Pancreas (tissue), 10 donors: ENCODE measurements at regions not wholly inside any gene's neighbourhood (a gene's known extent, or its start where the extent isn't known, plus 50 kb on each side); places are given as distances from the start of the nearest gene placed in this dataset.

Source experiments
- ATAC-seq, 4 donors: fragments of 200-7000 bp; cut with Tn5 transposase; one replicate each; pipeline versions ENCODE4 v1.8.0 to v1.9.1; 2020; ENCODE audit warnings: mild to moderate bottlenecking in 4 of 4, moderate library complexity in 4 of 4
- DNase-seq, 6 donors: peaks; one replicate each; pipeline ENCODE4 v3.0.0-alpha.2; 2020
- FAIRE-seq: peaks from 2 replicates; lab custom pipeline; 2012; peaks lifted over from hg19 to GRCh38; lab: Jason Lieb, UNC
- H3K27ac ChIP-seq, 4 donors: fragments of 200-600 bp; sonication (generic); 1 replicate in 3 of 4; 2 replicates in 1 of 4; pipeline versions ENCODE4 v1.5.0 to v1.8.0; 2020
- H3K27me3 ChIP-seq, 4 donors: fragments of 200-600 bp; one replicate each; pipeline ENCODE4 v1.8.0; 2021
- H3K36me3 ChIP-seq, 3 donors: fragments of 200-600 bp; sonication (generic) in 1 of 3; one replicate each; pipeline versions ENCODE4 v1.5.0 to v1.8.0; 2020 to 2021
- H3K4me1 ChIP-seq, 3 donors: fragments of 200-600 bp; one replicate each; pipeline ENCODE4 v1.8.0; 2021
- H3K4me3 ChIP-seq, 4 donors: fragments of 200-600 bp; sonication (generic) in 2 of 4; one replicate each; pipeline versions ENCODE4 v1.5.0 to v1.8.0; 2020 to 2021
- H3K9me3 ChIP-seq, 4 donors: fragments of 200-600 bp; one replicate each; pipeline ENCODE4 v1.8.0; 2021
- WGBS, 2 donors: extraction: QIAGEN DNeasy Blood & Tissue Kit; methylation state at CpG; one replicate each; pipeline ENCODE4 v1.1.7; 2013; 5-methylcytosine and 5-hydroxymethylcytosine counted together
- intact Hi-C, 3 donors: fragments of 100-400 bp; cut with DNase I; formaldehyde crosslinking; loops; one replicate each; pipeline versions ENCODE4 v1.11.1 to v1.14.2; 2022
- TF ChIP-seq, protein P1 (sequence below), 4 donors: fragments of 200-600 bp; sonication (generic) in 3 of 4; IDR thresholded peaks; one replicate each; pipeline versions ENCODE4 v1.5.0 to v1.8.0; 2021; ENCODE audit warnings: antibody characterized with exemption in 4 of 4
- donor health status: healthy with polysubstance abuse.
- donor health status: DM: no; HTN: no; CAD: no; lungs with moderate emphysema.
- donor health status: DM: no; HTN: no; CAD: no.
- donor health status: control.
- donor health status: control.
- donor health status: Bipolar disorder and iron deficiency.
- donor health status: DM: yes; HTN: yes; CAD: no.
- donor health status: DM: no; HTN: no; CAD: no.
- donor health status: DM: no; HTN: no; CAD: no.
- donor health status: DM: yes; HTN: yes; CAD: no.

GRCh38 chr18:45334191-45334590 lies 281.1 kb upstream of the SLC14A2 start:
- Histone ChIP-seq H3K27me3 (no peaks in the 10 kb centered on the region), H3K9me3 (no peaks in the 10 kb centered on the region), H3K4me3 (no peak overlapping the region), H3K36me3 (no peaks in the 10 kb centered on the region), H3K27ac (no peak overlapping the region), H3K4me1 (no peaks in the 10 kb centered on the region)
- peak in 2 of 4 donors; percentile 45 to 46 for ATAC-seq
- FAIRE-seq, result no peak
- TF ChIP-seq, protein P1, sequence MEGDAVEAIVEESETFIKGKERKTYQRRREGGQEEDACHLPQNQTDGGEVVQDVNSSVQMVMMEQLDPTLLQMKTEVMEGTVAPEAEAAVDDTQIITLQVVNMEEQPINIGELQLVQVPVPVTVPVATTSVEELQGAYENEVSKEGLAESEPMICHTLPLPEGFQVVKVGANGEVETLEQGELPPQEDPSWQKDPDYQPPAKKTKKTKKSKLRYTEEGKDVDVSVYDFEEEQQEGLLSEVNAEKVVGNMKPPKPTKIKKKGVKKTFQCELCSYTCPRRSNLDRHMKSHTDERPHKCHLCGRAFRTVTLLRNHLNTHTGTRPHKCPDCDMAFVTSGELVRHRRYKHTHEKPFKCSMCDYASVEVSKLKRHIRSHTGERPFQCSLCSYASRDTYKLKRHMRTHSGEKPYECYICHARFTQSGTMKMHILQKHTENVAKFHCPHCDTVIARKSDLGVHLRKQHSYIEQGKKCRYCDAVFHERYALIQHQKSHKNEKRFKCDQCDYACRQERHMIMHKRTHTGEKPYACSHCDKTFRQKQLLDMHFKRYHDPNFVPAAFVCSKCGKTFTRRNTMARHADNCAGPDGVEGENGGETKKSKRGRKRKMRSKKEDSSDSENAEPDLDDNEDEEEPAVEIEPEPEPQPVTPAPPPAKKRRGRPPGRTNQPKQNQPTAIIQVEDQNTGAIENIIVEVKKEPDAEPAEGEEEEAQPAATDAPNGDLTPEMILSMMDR (IDR thresholded peaks at IDR 0.05), result no peak
- intact Hi-C loops, result no loop called here
- DNase-seq, result no peak
- WGBS, 2 donors, result 88 to 100% methylated on average over 1 of the region's 1 CpG

DNA sequence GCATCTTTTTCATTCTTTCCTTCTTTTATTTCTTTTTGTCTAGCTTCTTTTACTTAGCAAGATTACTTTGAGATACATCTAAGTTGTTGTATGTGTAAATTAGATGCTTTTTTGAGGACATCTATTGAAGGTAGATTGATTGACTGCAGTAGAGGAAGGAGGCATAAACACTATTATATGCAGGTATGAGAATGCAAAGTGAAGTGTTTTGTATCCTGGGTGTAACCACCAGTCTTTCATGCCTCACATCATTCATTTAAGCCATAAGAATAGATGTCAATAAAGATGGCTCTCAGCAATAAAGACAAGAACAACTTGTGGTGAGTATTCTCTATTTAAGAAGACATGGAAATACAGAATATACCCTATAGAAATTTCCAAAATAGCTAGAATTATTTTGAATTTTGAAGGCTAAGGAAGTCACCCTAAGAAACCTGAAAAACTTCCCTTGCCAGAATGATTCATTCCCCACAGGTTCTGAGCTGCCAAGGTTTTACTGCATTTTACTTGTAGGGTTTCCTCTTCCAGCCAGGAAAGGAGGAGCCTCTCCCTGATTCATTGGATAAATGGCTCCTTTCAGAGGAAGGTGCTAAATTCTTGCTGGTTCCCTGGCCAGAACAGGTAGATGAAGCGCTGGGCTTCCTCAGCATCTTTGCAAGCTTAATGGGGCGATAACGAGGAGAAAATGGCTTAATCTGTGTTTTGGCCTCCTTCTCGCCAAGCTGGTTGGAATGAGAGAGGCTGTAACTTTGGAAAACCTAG lies 279.8 kb upstream of the SLC14A2 start:
- Histone ChIP-seq H3K9me3 (no peaks in the 10 kb centered on the region), H3K4me1 (no peaks in the 10 kb centered on the region), H3K4me3 (no peak overlapping the region), H3K27ac (no peak overlapping the region), H3K27me3 (no peaks in the 10 kb centered on the region), H3K36me3 (no peaks in the 10 kb centered on the region)
- intact Hi-C loops, result no loop called here
- ATAC-seq (peak in 3 of 4 donors; percentile 47 to 56 (median 50)), FAIRE-seq (no peak), DNase-seq (no peak)
- TF ChIP-seq, protein P1 (IDR thresholded peaks at IDR 0.05), result no peak
- 89 to 91% methylated on average over 4 of the region's 4 CpGs for whole genome bisulfite sequencing, 2 donors

- FAIRE-seq, result no peak
- no peak for ATAC-seq
These were observed 278.8 kb upstream of the SLC14A2 start for GRCh38 chr18:45336448-45336847.

DNA sequence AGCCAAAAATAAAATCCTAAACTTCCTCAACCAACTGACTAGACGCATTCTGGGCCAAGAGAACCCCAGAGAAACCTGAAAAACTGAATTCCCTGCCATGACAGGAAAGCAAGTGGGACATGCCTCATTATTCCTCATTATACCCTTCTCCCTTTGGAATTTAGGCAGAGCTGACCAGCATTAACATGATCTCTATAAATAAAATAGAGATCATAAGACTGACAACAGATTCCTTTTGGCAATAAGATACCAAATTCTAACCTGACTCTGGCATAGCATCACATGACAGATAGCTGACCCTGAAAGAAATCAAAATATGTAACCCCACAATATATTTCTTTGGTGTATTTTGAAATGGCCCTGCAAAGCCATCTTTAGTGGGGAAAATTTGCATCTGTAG lies 277.8 kb upstream of the SLC14A2 start:
- WGBS, 2 donors, result 57 to 77% methylated on average over 1 of the region's 1 CpG
- no peak overlapping the region for H3K4me3 ChIP-seq
- TF ChIP-seq, protein P1 (IDR thresholded peaks at IDR 0.05), result no peak
- H3K27ac ChIP-seq, result no peak overlapping the region
- no peaks in the 10 kb centered on the region for H3K36me3 ChIP-seq
- no peaks in the 10 kb centered on the region for H3K9me3 ChIP-seq
- intact Hi-C loops, result no loop called here
- ATAC-seq (no peak), FAIRE-seq (no peak), DNase-seq (no peak)
- H3K27me3 ChIP-seq, result no peaks in the 10 kb centered on the region
- H3K4me1 ChIP-seq, result no peaks in the 10 kb centered on the region

More at GRCh38 chr18:45336448-45336847, 278.8 kb upstream of the SLC14A2 start:
- Histone ChIP-seq H3K27me3 (no peaks in the 10 kb centered on the region), H3K4me3 (no peak overlapping the region), H3K27ac (no peak overlapping the region), H3K9me3 (no peaks in the 10 kb centered on the region), H3K36me3 (no peaks in the 10 kb centered on the region), H3K4me1 (no peaks in the 10 kb centered on the region)
- TF ChIP-seq, protein P1 (IDR thresholded peaks at IDR 0.05), result no peak
- no peak for DNase-seq
- 88 to 96% methylated on average over 1 of the region's 1 CpG for WGBS, 2 donors
- intact Hi-C loops, result no loop called here
